Kidney (tissue), 13 donors: ENCODE measurements at regions not wholly inside any gene's neighbourhood (a gene's known extent, or its start where the extent isn't known, plus 50 kb on each side); places are given as distances from the start of the nearest gene placed in this dataset.

Experiments used
- DNase-seq, 5 donors: peaks; one replicate each; pipeline ENCODE4 v3.0.0-alpha.2; 2013 to 2020
- FAIRE-seq: peaks from 2 replicates; lab custom pipeline; 2012; peaks lifted over from hg19 to GRCh38; lab: Jason Lieb, UNC
- H3K27ac ChIP-seq, 2 donors: one replicate each; pipeline ENCODE4 v1.7.0; 2013; ENCODE audit warnings: low read depth in 2 of 2, low read length in 2 of 2, inconsistent platforms in 1 of 2
- H3K27me3 ChIP-seq: one replicate; pipeline ENCODE4 v1.7.1; 2013; ENCODE audit warnings: low read length, inconsistent platforms; ENCODE audit not compliant: control insufficient read depth, insufficient read depth
- H3K36me3 ChIP-seq, 3 donors: one replicate each; pipeline versions ENCODE4 v1.7.0 to v1.7.1; 2013; ENCODE audit warnings: low read length in 3 of 3, control low read depth in 1 of 3, inconsistent platforms in 1 of 3; ENCODE audit not compliant: insufficient read depth in 3 of 3, control insufficient read depth in 2 of 3
- H3K4me1 ChIP-seq, 3 donors: one replicate each; pipeline versions ENCODE4 v1.7.0 to v1.7.1; 2013; ENCODE audit warnings: low read length in 3 of 3, inconsistent platforms in 1 of 3, low read depth in 1 of 3; ENCODE audit not compliant: control insufficient read depth in 2 of 3, insufficient read depth in 2 of 3
- H3K4me3 ChIP-seq, 3 donors: one replicate each; pipeline versions ENCODE4 v1.7.0 to v1.8.1; 2013; ENCODE audit warnings: low read length in 3 of 3, control low read depth in 1 of 3, inconsistent platforms in 1 of 3
- H3K9ac ChIP-seq, 3 donors: one replicate each; pipeline versions ENCODE4 v1.7.0 to v1.7.1; 2013; ENCODE audit warnings: low read length in 3 of 3, control low read depth in 1 of 3, inconsistent platforms in 1 of 3
- H3K9me3 ChIP-seq, 3 donors: one replicate each; pipeline versions ENCODE4 v1.7.0 to v1.7.1; 2013; ENCODE audit warnings: low read length in 3 of 3, control low read depth in 1 of 3, inconsistent platforms in 1 of 3; ENCODE audit not compliant: control insufficient read depth in 2 of 3, insufficient read depth in 1 of 3
- intact Hi-C: fragments of 100-400 bp; cut with DNase I; formaldehyde crosslinking; loops from one replicate; pipeline ENCODE4 v1.11.1; 2022
- TF ChIP-seq, protein P1 (sequence below): IDR thresholded peaks from 3 replicates; pipeline ENCODE4 v1.5.1; 2012; ENCODE audit warnings: mild to moderate bottlenecking, moderate library complexity, borderline replicate concordance; ENCODE audit not compliant: insufficient read depth; ENCODE audit errors: extremely low read depth
- donor health status: control.
- donor health status: control.
- donor health status: control.
- donor health status: control.
- donor health status: control.
- donor health status: DM: yes; HTN: yes; CAD: no.
- donor health status: Normal renal cell carcinoma (clear cell type).

DNA sequence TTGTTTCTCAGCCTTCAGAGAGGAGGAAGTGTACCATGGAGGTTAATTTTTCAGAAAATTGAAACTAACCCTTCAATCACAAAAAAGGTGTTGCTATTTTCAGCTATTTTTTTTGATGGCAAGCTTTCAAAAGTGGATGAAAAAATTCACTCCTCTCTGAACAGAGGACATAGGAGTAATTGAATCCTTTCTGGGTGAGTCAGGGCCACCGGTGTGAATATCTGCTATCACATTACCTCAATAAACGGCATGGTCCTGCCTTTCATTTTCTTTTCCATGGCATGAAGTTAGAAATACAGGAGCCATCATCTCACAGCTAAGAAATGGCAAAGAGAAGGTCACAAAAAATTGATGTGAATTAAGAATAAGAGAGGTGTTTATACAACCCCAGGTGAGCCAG is 90.2 kb upstream of the CCDC112 start:
- no peaks in the 10 kb centered on the region for H3K9me3 ChIP-seq
- DNase-seq (no peak), FAIRE-seq (no peak)
- no peak overlapping the region for H3K4me3 ChIP-seq
- H3K9ac ChIP-seq = no peak overlapping the region
- no peaks in the 10 kb centered on the region for H3K36me3 ChIP-seq
- H3K27me3 ChIP-seq = no peaks in the 10 kb centered on the region
- TF ChIP-seq, protein P1, sequence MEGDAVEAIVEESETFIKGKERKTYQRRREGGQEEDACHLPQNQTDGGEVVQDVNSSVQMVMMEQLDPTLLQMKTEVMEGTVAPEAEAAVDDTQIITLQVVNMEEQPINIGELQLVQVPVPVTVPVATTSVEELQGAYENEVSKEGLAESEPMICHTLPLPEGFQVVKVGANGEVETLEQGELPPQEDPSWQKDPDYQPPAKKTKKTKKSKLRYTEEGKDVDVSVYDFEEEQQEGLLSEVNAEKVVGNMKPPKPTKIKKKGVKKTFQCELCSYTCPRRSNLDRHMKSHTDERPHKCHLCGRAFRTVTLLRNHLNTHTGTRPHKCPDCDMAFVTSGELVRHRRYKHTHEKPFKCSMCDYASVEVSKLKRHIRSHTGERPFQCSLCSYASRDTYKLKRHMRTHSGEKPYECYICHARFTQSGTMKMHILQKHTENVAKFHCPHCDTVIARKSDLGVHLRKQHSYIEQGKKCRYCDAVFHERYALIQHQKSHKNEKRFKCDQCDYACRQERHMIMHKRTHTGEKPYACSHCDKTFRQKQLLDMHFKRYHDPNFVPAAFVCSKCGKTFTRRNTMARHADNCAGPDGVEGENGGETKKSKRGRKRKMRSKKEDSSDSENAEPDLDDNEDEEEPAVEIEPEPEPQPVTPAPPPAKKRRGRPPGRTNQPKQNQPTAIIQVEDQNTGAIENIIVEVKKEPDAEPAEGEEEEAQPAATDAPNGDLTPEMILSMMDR = no peak
- no peak overlapping the region for H3K27ac ChIP-seq
- no peaks in the 10 kb centered on the region for H3K4me1 ChIP-seq
- intact Hi-C loops = no loop called here

- H3K36me3 ChIP-seq = no peaks in the 10 kb centered on the region
- no peak overlapping the region for H3K4me3 ChIP-seq
- no peaks in the 10 kb centered on the region for H3K27me3 ChIP-seq
- H3K9me3 ChIP-seq = no peaks in the 10 kb centered on the region
- intact Hi-C loops = no loop called here
- TF ChIP-seq, protein P1 = no peak
- DNase-seq (no peak), FAIRE-seq (no peak)
- H3K27ac ChIP-seq = no peak overlapping the region
- H3K4me1 ChIP-seq = no peaks in the 10 kb centered on the region
- H3K9ac ChIP-seq = no peak overlapping the region
Measured at GRCh38 chr5:115384587-115385375, 88.3 kb upstream of the CCDC112 start.

- DNase-seq (no peak), FAIRE-seq (no peak)
- TF ChIP-seq, protein P1 = no peak
- Histone ChIP-seq H3K4me1 (peaks cover 0 to 4% (median 2%) of the 10 kb centered on the region in 3 donors), H3K9me3 (no peaks in the 10 kb centered on the region), H3K27ac (no peak overlapping the region), H3K36me3 (no peaks in the 10 kb centered on the region), H3K9ac (no peak overlapping the region), H3K4me3 (no peak overlapping the region), H3K27me3 (no peaks in the 10 kb centered on the region)
- intact Hi-C loops = no loop called here
Measured at GRCh38 chr5:115382989-115383388, 86.5 kb upstream of the CCDC112 start.
